Central memory CD8-positive, alpha-beta T cell (primary cell): ENCODE measurements at regions not wholly inside any gene's neighbourhood (a gene's known extent, or its start where the extent isn't known, plus 50 kb on each side); places are given as distances from the start of the nearest gene placed in this dataset.
A peak's percentile ranks its signal among the peaks of the same experiment; 100 is the strongest.
"Not testable (repeated sequence)": the region's sequence is repeated elsewhere in the genome, so short reads cannot be mapped to it uniquely, and the experiment has no call there.

ENCODE experiments used
- ATAC-seq: fragments of 150-1000 bp; cut with Tn5 transposase; replicated peaks from 2 replicates; pipeline ENCODE4 v1.10.0; 2022; ENCODE audit warnings: mild to moderate bottlenecking, moderate FRiP score, moderate number of reproducible peaks; ENCODE audit not compliant: poor library complexity, severe bottlenecking; ENCODE audit errors: extremely low read depth
- DNase-seq, 2 donors: peaks; one replicate each; pipeline ENCODE4 v3.0.0; 2021; ENCODE audit warnings: low spot score in 2 of 2
- H3K27ac Mint-ChIP-seq: one replicate; pipeline ENCODE4 v1.8.0; 2022; ENCODE audit warnings: low read depth, mild to moderate bottlenecking, moderate library complexity, mixed read lengths
- H3K27me3 Mint-ChIP-seq: one replicate; pipeline ENCODE4 v1.8.0; 2022; ENCODE audit warnings: mixed read lengths
- H3K36me3 Mint-ChIP-seq: one replicate; pipeline ENCODE4 v1.8.0; 2022; ENCODE audit warnings: mild to moderate bottlenecking, moderate library complexity, mixed read lengths; ENCODE audit not compliant: insufficient read depth
- H3K4me1 Mint-ChIP-seq: one replicate; pipeline ENCODE4 v1.8.0; 2022; ENCODE audit warnings: mixed read lengths
- H3K4me3 Mint-ChIP-seq: one replicate; pipeline ENCODE4 v1.8.0; 2022; ENCODE audit warnings: mild to moderate bottlenecking, moderate library complexity, mixed read lengths
- H3K9me3 Mint-ChIP-seq: one replicate; pipeline ENCODE4 v1.8.0; 2022; ENCODE audit warnings: mixed read lengths

DNA sequence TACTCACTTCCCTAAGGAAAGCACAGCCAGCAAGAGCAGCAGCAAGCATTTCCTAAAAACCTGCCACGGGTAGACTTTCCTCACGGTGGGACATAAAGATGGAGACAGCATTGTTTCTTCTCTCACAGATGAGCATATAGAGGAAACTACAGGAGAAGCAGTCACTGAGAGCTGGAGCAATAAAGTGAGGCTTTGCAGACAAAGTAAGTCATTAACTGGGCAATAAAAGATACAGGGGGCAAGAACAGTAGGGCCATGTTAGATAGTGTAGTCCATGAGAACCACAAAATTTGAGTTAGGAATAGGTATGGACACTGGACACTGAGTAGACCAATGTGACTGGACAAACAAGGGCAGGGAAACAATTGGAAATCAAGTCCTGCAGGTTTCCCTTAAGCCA, 240.1 kb upstream of the NFIA start:
- Mint-ChIP-seq H3K36me3 (no peaks in the 10 kb centered on the region), H3K9me3 (peaks cover 6% of the 10 kb centered on the region), H3K27ac (no peak overlapping the region), H3K4me3 (no peak overlapping the region), H3K4me1 (no peaks in the 10 kb centered on the region), H3K27me3 (peaks cover 38% of the 10 kb centered on the region)
- DNase-seq: no peak
- no peak for ATAC-seq

DNA sequence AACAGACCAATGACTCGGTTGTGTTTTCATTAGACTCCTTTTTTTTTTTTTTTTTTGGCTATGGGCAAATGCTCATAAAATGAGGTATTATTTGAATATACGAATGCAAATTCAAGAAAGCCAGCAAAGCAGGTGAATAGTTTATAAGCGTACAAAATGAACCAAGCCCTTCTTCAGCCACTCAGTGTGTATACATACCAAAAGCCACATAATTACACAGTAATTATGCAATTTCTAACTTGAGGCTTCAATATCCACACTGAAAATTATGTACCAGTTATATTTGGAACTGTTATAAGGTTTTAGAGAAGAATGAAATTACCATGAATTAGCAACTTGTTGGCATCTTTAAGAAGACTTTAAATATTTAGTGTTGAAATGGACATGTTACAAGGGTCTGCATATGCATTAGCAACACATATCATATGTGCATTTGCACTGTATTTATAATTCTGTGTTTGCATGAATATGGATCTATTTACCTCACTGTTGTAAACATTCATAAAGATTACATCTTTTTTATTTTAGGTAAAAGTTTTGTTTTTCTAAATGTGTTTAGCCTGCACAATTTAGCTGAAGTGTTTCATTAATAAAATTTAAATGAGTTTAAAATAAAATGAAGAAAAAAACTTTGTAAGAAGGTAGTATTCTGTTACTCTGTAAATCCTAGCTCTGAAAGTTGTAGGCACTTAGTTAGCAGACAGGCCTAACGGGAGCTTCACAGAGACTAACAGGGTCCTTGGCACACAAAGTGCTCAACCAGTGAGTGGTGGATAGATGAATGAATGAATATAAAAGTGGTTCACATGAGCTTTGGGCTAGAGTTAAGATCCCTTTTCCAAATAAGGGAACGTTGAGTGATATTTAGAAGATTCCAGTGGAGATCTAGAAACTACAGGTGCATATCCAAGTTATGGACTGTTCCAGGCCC, 241.0 kb upstream of the NFIA start:
- no peaks in the 10 kb centered on the region for H3K4me1 Mint-ChIP-seq
- ATAC-seq (no peak), DNase-seq (no peak)
- peaks cover 6% of the 10 kb centered on the region for H3K9me3 Mint-ChIP-seq
- no peak overlapping the region for H3K4me3 Mint-ChIP-seq
- peaks cover 39% of the 10 kb centered on the region for H3K27me3 Mint-ChIP-seq
- no peak overlapping the region for H3K27ac Mint-ChIP-seq
- H3K36me3 Mint-ChIP-seq: no peaks in the 10 kb centered on the region

DNA sequence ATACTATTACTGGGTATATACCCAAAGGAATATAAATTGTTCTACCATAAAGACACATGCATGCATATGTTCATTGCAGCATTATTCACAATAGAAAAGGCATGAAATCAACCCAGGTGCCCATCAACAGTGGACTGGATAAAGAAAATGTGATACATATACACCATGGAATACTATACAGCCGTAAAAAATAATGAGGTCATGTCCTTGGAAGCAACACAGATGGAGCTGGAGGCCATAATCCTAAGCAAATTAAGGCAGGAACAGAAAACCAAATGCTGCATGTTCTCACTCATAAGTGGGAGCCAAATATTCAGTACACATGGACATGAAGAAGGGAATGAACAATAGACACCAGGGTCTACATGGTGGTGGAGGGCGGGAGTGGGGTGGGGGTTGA, 241.9 kb upstream of the NFIA start:
- not testable (repeated sequence) for H3K27ac Mint-ChIP-seq, ATAC-seq, H3K36me3 Mint-ChIP-seq, H3K9me3 Mint-ChIP-seq, H3K4me1 Mint-ChIP-seq, DNase-seq, H3K4me3 Mint-ChIP-seq
- peaks cover 45% of the 10 kb centered on the region for H3K27me3 Mint-ChIP-seq

DNA sequence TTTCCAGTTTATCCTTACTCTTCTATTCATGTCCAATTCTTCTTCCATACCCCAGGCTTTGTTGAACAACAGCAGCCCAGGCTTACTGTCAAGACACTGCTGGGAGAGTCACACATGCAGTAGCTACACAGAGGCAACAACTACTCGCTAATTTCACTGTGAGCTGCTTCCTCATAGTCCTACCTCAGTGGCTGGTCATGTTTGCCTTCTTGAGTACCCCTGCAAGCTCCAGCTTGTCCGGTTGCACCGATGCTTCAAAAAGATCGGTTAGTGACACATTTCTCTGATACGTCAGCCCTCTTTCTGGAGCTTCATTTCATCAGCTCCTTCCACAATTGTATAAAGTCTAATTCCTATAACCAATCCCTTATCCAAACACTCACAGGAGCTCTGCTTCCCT, 246.7 kb upstream of the NFIA start:
- Mint-ChIP-seq H3K4me1 (peaks cover 6% of the 10 kb centered on the region), H3K9me3 (peaks cover 6% of the 10 kb centered on the region), H3K27ac (no peak overlapping the region), H3K36me3 (peaks cover 2% of the 10 kb centered on the region), H3K27me3 (peaks cover 49% of the 10 kb centered on the region), H3K4me3 (no peak overlapping the region)
- no peak for DNase-seq
- no peak for ATAC-seq

DNA sequence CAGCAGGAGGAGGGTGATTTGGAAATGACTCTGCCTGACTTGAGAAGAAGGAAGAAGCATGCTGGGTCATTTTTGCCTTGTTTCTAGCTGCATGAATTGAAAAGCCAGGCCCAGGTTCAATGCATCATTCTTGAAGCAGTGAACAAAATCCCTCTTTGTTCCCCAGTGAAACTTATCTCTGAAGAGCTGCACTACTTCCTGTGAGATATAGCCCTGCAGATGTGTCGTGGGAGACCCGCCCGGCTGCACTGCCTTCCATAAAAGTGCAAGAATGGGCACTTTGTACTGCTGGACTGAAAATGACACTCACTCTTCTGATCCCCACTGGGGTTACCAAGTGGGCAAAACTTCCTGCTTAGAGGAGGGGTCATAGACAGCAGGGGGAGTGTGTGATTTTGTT, 249.2 kb upstream of the NFIA start:
- peaks cover 34% of the 10 kb centered on the region for H3K27me3 Mint-ChIP-seq
- no peak for DNase-seq
- peak overlapping the region; percentile 10 for H3K4me3 Mint-ChIP-seq
- peaks cover 6% of the 10 kb centered on the region for H3K4me1 Mint-ChIP-seq
- no peaks in the 10 kb centered on the region for H3K9me3 Mint-ChIP-seq
- H3K36me3 Mint-ChIP-seq: peaks cover 2% of the 10 kb centered on the region
- no peak overlapping the region for H3K27ac Mint-ChIP-seq
- ATAC-seq: no peak

DNA sequence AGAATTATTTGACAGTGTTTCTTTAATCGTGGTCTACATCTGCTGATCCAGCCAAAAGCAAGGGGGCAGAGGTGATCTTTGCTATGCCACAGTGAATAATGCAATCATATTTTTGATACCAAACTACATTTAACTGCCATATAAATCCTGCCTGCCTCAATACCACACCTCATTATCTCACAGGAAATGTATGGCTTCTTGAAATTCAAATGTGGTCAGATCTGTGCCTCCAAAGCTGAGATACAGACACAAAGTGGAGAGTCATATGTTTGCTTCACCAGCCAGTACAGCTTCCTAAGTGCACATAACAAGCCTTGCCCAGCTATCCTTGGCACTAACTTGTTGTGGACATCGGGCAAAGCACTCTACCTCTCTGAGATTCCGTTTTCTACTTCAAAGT, 250.0 kb upstream of the NFIA start:
- Mint-ChIP-seq H3K9me3 (no peaks in the 10 kb centered on the region), H3K36me3 (peaks cover 2% of the 10 kb centered on the region), H3K4me1 (peaks cover 6% of the 10 kb centered on the region), H3K4me3 (no peak overlapping the region), H3K27me3 (peaks cover 26% of the 10 kb centered on the region), H3K27ac (no peak overlapping the region)
- no peak for DNase-seq
- ATAC-seq: peak; percentile 64

DNA sequence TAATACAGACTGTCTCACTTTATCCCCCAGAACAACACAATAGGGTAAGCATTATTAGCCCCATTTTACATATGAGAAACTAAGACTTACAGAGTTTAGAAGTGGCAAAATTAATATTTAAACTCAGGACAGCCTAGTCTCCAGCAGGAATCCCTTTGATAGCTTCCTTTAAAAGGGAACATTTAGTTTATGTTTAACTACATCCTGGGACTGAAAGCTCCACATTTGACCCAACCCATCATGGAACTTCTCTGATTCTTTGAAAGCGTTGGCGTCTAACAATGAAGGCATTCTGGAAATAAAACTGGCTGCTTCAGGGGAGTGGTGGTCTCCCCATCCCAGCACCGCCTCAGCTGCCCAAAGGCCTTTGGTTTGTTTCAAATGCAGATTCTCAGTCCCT, 250.6 kb upstream of the NFIA start:
- peaks cover 3% of the 10 kb centered on the region for H3K9me3 Mint-ChIP-seq
- peaks cover 2% of the 10 kb centered on the region for H3K36me3 Mint-ChIP-seq
- H3K4me1 Mint-ChIP-seq: peaks cover 6% of the 10 kb centered on the region
- no peak overlapping the region for H3K4me3 Mint-ChIP-seq
- H3K27me3 Mint-ChIP-seq: peaks cover 24% of the 10 kb centered on the region
- DNase-seq: no peak
- ATAC-seq: no peak
- no peak overlapping the region for H3K27ac Mint-ChIP-seq

DNA sequence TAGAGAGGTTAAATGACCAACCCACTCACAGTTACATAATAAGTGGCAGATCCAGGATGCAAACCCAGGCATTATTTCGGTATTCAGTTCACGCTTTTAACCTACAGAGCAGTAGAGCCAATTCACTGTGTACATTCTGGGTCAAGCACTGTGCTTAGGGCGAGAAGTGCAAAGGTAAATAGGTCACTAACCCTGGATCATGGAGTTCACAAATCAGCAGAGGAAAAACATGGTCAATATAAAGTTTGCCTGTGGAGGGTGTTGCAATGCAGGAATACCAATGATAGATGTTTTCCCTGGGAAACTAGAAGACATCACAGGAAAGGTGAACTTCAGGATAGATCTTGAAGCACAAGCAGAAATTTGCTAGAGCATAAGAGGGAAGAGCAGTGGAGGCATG, 253.4 kb upstream of the NFIA start:
- Mint-ChIP-seq H3K4me3 (no peak overlapping the region), H3K4me1 (peaks cover 6% of the 10 kb centered on the region), H3K27ac (no peak overlapping the region), H3K36me3 (peaks cover 2% of the 10 kb centered on the region), H3K27me3 (peaks cover 14% of the 10 kb centered on the region), H3K9me3 (peaks cover 10% of the 10 kb centered on the region)
- DNase-seq (no peak), ATAC-seq (no peak)

DNA sequence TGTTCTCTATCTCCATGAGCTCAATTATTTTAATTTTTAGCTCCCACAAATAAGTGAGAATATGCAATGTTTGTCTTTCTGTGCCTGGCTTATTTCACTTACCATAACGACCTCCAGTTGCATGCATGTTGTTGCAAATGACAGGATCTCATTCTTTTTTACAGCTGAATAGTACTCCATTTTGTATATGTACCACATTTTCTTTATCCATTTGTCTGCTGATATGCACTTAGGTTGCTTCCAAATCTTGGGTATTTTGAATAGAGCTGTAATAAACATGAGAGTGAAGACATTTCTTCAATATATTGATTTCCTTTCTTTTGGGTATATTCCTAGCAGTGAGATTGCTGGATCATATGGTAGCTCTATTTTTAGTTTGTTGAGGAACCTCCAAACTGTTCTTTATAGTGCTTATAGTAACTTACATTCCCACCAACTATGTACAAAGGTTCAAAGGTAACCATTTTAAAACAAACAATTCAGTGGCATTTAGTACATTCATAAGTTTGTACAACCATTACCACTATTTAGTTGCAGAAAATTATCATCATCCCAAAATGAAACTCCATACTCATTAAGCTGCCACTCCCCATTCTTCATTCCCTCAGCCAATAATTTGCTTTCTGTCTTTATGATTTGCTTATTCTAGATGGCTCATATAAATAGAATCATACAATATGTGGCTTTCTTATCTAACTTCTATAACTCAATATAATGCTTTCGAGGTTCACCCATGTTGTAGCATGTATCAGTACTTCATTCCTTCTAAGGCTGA, 255.9 kb upstream of the NFIA start:
- H3K36me3 Mint-ChIP-seq: no peaks in the 10 kb centered on the region
- DNase-seq: no peak
- H3K9me3 Mint-ChIP-seq: peaks cover 10% of the 10 kb centered on the region
- no peak overlapping the region for H3K4me3 Mint-ChIP-seq
- no peak overlapping the region for H3K27ac Mint-ChIP-seq
- no peaks in the 10 kb centered on the region for H3K4me1 Mint-ChIP-seq
- ATAC-seq: no peak
- H3K27me3 Mint-ChIP-seq: peaks cover 14% of the 10 kb centered on the region

DNA sequence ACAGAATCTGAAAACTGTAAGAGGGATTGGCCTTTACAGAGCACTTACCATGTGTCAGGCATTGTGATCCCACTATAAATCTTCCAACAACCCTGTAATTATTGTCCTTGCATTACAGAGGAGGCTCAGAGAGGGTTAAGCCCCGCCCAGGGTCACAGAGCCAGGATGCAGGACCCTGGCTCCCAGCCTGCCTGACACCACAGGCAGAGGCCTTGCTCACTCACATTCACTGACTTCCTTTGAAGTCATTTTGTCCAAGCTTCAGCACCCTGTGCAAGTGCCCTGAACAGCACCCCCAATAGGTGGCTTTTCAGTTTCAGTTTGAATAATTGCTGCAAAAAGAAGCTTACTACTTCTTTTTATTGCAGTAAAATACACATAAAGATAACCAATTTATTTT, 256.8 kb upstream of the NFIA start:
- Mint-ChIP-seq H3K27me3 (peaks cover 4% of the 10 kb centered on the region), H3K36me3 (no peaks in the 10 kb centered on the region), H3K4me3 (no peak overlapping the region), H3K9me3 (peaks cover 10% of the 10 kb centered on the region), H3K4me1 (no peaks in the 10 kb centered on the region), H3K27ac (no peak overlapping the region)
- DNase-seq (no peak), ATAC-seq (no peak)

DNA sequence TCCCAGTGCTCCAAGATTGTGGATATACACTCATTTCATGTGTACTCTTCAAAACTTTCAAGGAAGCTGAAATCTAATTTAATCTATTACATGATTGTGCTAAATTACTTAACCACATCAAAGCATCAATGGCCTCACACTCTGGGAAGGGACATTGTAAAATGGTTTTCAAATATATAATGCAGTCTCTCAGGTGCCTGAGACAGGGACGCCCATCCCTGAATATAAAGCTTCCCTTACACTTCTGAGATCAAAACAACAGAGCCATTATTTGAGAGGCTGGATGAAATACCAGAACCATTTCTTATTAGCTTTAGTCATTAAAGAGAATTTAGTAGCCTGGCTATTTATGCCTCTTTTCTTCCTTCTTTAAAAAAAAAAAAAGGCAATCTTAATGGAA, 259.2 kb upstream of the NFIA start:
- Mint-ChIP-seq H3K4me3 (no peak overlapping the region), H3K27ac (no peak overlapping the region), H3K9me3 (peaks cover 10% of the 10 kb centered on the region), H3K27me3 (no peaks in the 10 kb centered on the region), H3K36me3 (no peaks in the 10 kb centered on the region), H3K4me1 (no peaks in the 10 kb centered on the region)
- no peak for DNase-seq
- ATAC-seq: no peak

DNA sequence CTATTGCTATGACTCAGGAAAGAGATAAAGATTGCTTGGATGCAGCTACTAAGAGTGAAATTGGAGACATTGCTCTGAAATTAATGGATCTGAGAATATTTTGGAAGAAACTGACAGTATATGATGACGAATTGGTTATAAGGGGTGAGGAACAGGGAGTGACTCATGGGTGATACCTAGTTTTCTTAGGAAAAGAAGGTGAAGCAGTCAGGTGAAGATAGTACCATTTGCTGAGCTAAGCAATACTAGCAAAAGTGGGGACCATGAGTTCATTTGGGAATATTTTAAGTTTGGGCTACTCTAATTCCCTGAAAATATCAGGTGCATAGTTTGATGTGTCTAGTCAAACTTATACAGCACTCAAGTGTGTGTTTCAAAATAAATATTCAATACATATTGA, 260.1 kb upstream of the NFIA start:
- Mint-ChIP-seq H3K9me3 (peaks cover 10% of the 10 kb centered on the region), H3K4me1 (no peaks in the 10 kb centered on the region), H3K27ac (no peak overlapping the region), H3K36me3 (no peaks in the 10 kb centered on the region), H3K4me3 (no peak overlapping the region), H3K27me3 (no peaks in the 10 kb centered on the region)
- DNase-seq: no peak
- ATAC-seq: no peak

DNA sequence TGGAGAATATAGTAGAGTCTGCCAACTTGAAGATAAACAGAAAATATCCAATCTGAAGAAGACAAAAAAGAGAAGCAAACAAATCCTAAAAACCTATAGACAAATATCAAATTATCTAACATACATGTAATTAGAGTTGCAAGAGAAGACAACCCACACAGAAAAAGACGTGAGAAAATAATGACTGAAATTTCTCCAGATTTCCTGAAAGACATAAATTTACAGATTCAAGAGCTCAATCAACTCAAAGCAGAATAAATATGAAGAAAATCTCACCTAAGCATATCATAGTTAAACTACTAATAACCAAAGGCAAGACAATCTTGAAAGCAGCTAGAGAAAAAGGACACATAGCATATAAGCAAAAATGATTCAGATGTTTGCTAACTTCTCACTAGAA, 261.2 kb upstream of the NFIA start:
- no peak for ATAC-seq
- Mint-ChIP-seq H3K27me3 (no peaks in the 10 kb centered on the region), H3K36me3 (no peaks in the 10 kb centered on the region), H3K4me1 (no peaks in the 10 kb centered on the region), H3K9me3 (peaks cover under 1% of the 10 kb centered on the region), H3K27ac (no peak overlapping the region), H3K4me3 (no peak overlapping the region)
- DNase-seq: no peak
